GM12864 (cell line): ENCODE measurements at regions not wholly inside any gene's neighbourhood (a gene's known extent, or its start where the extent isn't known, plus 50 kb on each side); places are given as distances from the start of the nearest gene placed in this dataset.

Experiments
- DNase-seq: peaks from one replicate; pipeline ENCODE4 v3.0.0-alpha.2; 2011; ENCODE audit warnings: low read depth
- H3K4me3 ChIP-seq: 2 replicates; pipeline ENCODE4 v1.5.1; 2011; ENCODE audit warnings: mild to moderate bottlenecking, low read depth, low read length, control low read depth
- TF ChIP-seq, protein P1 (sequence below): IDR thresholded peaks from 2 replicates; pipeline ENCODE4 v1.5.1; 2011; ENCODE audit warnings: low read depth, mild to moderate bottlenecking, moderate library complexity, low read length, control low read depth, inconsistent platforms; ENCODE audit errors: missing control alignments

DNA sequence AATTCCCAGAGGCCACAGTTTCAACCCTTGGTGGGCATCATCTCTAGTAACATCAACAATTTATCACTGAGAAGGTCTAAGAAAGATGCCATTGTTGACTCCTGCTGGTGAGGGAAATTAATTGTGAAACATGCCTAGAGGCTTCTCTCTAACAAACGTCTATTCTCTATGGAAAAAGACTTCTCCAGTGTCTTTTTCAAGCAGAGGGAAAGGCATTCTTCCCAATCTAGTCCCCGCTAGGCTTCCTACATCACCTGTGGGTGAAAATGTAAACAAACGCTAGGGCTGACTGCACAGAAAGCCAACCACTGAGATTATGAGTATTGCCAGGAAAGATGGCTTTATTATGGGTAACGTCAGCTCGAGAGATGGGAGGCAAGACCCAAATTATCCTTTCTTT, 677.4 kb downstream of the NCAM2 start:
- no peak for DNase-seq
- TF ChIP-seq, protein P1, sequence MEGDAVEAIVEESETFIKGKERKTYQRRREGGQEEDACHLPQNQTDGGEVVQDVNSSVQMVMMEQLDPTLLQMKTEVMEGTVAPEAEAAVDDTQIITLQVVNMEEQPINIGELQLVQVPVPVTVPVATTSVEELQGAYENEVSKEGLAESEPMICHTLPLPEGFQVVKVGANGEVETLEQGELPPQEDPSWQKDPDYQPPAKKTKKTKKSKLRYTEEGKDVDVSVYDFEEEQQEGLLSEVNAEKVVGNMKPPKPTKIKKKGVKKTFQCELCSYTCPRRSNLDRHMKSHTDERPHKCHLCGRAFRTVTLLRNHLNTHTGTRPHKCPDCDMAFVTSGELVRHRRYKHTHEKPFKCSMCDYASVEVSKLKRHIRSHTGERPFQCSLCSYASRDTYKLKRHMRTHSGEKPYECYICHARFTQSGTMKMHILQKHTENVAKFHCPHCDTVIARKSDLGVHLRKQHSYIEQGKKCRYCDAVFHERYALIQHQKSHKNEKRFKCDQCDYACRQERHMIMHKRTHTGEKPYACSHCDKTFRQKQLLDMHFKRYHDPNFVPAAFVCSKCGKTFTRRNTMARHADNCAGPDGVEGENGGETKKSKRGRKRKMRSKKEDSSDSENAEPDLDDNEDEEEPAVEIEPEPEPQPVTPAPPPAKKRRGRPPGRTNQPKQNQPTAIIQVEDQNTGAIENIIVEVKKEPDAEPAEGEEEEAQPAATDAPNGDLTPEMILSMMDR = no peak
- H3K4me3 ChIP-seq = no peak overlapping the region

- no peak overlapping the region for H3K4me3 ChIP-seq
- TF ChIP-seq, protein P1 = no peak
- DNase-seq = no peak
Measured at GRCh38 chr21:21682172-21682571, 684.0 kb downstream of the NCAM2 start.

DNA sequence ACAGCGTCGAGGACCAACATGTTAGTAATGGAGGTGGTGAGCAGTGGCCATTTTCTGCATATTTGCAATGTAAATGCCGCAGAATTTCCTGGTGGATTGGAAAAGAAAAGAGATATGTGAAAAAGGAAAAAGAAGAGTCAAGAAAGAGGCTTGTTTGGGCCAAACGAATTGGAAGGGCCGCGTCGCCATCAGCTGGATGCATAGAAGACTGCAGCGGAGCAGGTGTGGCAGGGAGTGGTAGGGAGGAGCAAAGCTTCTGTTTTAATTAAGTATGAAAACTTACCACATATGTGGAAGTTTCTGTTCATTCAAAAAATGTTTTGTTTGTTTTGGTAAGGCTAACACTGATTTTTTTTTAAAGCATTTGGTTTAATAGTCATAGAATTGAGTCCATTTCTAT, 690.7 kb downstream of the NCAM2 start:
- DNase-seq = no peak
- H3K4me3 ChIP-seq = no peak overlapping the region
- TF ChIP-seq, protein P1 = no peak

- DNase-seq = no peak
- no peak overlapping the region for H3K4me3 ChIP-seq
- TF ChIP-seq, protein P1 = no peak
Measured at GRCh38 chr21:21690068-21690665, 692.0 kb downstream of the NCAM2 start.

DNA sequence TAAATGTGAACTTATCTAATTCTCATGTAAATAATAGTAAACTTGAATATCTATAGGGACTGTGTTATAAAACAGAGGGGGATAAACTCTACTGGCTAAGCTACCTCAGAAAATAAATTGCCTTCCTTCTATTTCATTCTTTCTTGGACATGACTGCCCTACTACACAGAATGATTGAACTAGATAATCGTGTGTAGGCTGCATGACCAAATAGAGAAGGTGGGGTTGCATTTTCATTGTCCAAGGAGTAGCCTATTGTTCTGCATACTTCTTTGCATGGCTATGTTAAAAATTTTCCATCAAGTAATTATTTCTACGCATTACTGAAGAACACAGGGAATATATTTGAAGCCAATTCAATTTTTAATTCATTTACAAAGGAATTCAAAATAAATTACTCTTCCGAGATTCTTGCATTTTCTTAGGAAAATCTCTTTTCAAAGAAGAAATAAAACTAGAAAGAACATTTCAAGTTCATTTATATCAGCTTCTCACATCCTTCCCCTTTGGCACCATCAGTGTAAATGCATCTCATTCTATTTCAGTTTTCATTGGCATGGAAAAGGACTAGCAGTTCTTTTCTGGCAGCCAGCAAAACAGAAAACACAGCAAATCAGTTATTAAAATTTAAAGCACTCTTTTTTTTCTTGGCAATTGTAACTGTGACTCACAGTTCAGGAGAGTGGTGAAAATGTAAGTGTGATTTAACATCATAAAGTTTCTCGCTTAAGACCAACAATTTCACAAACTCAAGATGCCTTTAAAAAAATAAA, 714.7 kb downstream of the NCAM2 start:
- no peak overlapping the region for H3K4me3 ChIP-seq
- DNase-seq = no peak
- TF ChIP-seq, protein P1 = no peak

DNA sequence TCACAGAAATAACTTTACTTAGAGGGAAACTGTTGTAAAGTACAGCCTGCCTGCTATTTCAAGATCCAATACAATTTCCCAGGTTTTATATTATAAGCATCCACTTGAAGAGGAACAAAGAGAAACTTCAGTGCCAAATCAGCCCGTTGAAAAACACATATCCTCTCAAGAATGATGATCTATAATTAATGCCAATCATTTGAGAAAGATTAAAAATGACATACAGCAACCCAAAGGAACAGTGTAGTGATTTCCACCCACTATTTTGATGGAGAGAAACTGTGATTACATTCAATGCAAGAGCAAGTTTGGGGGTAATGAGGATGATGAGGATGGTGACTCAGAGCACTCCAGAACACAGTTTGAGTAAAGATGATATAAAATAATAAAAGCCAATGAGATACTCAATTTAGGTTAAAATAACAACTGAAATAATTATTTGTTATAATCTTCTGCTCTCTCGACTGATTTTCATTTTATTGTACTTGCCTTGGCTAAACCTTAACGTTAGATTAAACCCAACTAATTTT, 715.5 kb downstream of the NCAM2 start:
- TF ChIP-seq, protein P1 = no peak
- no peak for DNase-seq
- H3K4me3 ChIP-seq = no peak overlapping the region
